GM21423 (cell line): ENCODE measurements at regions not wholly inside any gene's neighbourhood (a gene's known extent, or its start where the extent isn't known, plus 50 kb on each side); places are given as distances from the start of the nearest gene placed in this dataset.

Experiments
- ATAC-seq: cut with Tn5 transposase; IDR thresholded peaks from one replicate; pipeline ENCODE4 v1.9.1; 2021; ENCODE audit warnings: mild to moderate bottlenecking, moderate library complexity; ENCODE audit not compliant: unreplicated experiment

DNA sequence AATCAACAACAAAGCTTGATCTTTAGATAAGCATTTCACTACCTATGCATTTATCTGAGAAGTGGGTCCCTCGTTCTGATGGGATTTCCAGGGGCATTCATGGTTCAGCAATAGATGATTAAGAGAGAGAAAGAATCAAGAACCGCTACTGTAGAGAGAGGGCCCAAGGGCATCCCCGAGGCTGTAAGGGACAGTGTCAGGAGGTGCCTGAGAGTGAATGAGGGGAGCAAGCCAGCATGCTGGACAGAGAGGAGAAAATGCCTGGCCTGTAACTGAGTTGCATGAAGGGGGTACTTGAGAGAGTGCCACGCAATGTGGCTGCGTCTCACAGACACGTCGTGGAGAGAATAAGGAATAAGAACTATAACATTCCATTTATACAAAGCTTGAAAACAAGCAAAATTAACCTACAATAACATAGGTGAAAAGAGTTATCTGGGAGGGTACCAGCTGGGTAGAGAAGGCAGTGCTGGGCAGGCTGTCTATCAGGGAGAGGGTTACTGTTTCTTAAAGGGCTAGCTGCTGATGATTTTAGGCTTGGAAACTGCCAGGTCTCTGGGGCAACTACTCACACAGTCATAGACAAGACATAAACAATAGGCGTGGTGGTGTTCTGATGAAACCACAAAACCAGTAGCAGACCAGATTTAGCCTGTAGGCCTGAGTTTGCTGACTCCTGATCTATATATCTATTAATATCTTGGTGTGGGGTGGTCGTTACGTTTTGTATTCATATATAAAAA lies 374.6 kb upstream of the CFAP20DC start:
- no peak for ATAC-seq

DNA sequence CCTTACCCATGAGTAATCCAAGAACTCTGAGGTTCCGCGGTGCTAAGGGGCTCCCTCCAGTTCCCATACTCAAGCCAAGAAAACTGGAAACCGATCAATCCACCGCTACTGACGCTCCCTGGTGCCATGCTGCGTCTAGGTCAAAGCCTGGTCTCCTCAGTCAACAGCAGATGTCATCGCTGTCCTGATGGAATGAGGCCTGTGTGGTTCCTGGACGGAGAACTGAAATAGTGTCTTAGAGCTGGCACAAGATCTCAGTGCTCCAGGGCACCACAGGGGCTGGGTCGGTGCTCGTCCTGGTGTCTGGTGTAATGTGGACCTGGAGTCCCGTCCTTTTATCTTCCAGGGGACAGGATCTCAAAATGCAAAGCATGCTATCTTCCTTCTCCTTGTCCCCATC lies 373.9 kb upstream of the CFAP20DC start:
- ATAC-seq = no peak

DNA sequence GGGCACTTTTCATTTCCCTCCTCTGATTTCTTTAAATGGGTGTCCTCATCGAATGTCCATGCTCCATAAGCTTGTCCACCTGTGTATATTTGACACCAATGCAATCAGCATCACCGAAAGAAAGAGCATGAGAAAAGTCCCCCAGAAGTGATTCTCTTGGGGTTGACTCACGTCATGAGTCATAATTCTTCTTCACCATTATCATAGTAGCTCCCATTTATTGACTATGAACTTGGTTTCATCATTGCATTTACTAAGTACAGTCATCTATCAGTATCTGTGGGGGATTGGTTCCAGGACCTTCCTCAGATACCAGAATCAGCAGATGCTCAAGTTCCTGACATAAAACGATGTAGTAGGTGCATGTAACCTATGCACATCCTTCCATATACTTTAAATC lies 372.5 kb upstream of the CFAP20DC start:
- no peak for ATAC-seq

DNA sequence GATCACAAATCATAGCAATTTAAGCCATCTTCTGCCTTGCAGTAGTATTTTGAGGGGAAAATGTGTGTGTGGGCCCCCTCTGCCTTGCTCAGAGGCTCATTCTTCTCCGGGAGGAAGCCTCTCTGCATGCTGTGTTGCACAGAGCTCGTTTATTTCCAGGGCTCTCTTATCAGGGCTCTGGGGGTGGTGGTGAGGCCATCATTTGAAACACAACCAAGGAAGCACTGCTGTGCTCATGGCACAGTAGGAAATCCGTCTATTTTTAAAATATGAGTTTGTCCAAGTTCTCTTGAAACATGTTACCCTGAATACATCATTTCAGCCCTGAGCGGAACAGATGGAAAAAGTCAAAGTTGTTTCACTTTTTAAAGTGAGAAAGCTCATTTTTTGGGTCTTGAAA lies 369.0 kb upstream of the CFAP20DC start:
- no peak for ATAC-seq

DNA sequence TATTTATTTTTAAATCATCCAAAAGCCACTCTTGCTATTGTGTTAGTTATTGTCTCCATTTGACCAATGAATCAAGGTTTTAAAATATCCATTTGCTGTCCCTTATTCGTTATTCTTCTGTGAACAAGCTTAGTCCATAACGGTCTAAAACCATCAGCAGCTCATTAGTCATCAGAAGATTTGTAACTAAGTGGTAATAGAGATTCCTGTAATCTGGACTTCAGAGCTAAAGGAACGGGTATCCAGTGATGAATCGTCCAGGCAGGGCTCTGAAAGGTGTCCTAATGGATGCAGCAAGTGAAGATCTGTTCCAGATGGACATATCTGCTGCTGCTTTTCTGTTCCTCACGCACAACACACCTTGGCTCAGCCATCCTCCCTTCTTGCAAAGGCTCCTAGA lies 362.7 kb upstream of the CFAP20DC start:
- no peak for ATAC-seq

DNA sequence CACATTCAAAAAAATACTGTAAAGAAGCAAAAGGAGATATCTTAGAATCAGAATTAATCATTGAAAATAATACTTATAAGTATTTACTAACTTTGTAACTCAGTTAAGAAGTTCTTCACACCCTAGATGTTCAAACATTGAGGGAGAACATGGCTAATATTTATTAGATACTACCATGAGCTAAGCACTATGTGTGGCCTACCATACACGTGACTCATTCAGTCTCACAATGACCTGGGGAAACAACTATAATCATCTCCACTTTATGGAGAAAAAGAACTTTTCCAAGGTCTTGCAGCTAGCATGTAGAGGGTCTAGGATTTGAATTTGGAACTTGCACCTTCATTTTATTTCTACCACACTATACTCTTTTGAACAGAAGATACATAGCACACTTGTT lies 361.9 kb upstream of the CFAP20DC start:
- ATAC-seq = no peak

DNA sequence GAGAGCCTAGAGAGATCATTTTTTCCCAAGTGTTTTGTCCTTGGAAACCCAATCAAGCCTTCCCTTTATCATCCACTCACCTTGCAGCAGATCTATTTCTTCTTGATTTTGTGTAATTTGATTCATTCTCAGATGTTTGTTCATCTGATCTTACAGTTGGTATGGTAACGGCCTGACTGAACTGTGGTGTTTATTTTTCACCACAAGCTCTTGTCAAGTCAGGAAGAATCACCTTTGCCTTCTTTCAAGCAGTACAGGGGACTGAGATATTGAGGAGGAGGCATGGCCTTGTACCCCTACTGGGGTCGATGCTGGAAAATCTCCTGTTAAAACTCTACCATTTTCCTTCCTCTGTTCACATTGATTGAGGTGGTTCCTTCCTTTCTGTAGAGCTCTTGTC lies 361.4 kb upstream of the CFAP20DC start:
- no peak for ATAC-seq

DNA sequence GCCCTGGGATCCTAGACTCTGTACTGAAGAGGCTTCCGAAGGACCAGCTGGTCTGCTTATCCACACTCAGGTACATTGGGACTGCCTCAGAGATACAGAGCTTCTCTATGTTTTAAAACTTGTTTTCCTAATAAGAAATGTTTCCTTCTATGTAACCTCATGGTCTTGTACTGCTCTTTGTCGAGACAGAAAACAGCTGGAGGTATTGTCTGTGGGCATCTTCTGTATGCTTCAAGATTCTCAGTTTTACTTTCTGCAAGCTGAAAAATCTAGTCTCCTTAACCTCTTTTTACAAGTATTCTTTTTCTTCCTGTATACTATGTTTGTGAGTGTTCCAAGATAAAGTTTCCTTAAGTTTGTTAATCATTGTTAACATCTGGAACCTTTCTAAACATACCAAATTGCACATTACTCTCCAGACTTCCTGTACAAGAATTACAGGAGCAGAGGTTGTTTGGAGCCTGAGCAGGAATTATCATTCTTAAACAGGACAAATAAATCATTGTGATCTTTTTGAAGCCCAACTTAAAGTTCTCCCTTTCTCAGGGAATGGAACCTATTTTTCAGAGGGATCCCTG lies 358.3 kb upstream of the CFAP20DC start:
- ATAC-seq = peak; percentile 59

DNA sequence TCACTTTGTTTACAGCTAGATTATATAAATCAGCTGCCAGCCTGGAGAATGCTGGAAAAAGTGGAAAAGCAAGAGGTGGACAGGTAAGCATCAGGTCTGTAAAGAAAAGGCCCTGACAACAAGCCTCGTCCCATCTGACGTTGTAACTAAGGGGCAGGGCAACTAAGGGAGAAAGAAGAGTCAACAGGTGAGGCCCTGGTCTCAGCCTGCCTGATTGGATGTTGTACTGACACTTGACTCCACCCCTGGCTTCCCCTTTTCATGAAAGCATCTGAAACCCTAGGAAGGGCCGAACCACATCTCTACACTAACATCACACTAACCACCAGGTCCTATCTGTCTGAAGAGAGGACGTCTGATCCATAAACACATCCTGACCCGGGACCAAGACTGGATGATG lies 357.6 kb upstream of the CFAP20DC start:
- no peak for ATAC-seq

DNA sequence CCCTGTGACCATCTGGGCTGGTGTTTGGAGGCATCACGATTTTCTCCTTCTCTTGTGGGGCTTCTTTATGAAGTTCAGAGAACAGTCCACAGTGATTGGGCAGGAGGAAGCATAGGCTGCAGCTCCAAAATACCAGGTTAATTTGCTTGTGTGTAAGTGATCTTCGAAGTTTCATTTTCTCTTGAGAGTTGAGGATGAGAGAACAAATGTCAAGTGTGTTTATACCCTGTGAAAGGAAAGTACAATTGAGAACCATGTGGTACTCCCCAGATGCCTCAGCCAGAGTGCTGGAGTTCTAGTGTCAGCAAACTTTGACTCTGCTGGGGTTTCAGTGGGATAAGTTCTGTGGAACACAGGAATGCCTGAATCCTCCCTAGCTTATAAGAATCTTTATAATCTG lies 357.1 kb upstream of the CFAP20DC start:
- peak; percentile 82 for ATAC-seq

DNA sequence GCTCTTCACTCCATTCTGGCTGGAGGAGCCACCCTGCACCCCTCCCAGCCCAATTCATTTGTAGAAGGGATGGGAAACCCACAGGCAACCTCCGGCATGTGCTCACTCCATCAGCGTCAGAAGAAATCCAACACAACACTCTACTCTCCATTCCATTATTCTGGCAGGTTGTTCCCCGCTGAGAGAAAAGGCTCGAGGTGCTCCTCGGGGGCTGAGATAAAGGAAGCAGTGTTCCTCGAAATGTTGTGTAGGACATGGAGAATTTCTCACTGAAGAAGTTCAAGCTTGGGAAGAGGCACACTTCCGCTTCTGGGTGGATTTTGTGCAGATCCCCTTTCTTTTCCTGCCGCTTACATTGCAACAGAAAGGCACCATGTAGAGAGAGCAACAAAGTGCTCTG lies 355.0 kb upstream of the CFAP20DC start:
- no peak for ATAC-seq

DNA sequence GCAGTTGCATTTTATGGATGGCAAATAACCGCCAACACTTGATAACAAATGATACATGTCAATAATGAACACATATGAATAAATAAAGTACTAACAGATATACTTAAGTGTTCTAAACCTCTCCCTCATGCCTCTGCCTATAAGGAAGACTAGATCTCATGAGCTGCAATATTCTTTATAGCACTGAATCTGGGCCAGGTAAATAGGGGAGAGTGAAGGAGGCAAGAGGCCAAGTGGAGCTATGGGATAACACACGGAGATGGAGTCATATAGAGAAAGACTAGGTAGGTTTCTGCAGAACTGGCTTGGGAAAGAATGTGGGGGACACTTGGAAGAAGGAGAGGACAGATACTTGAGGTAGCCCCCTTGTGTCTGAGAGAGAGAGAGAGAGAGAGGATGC lies 354.2 kb upstream of the CFAP20DC start:
- no peak for ATAC-seq

DNA sequence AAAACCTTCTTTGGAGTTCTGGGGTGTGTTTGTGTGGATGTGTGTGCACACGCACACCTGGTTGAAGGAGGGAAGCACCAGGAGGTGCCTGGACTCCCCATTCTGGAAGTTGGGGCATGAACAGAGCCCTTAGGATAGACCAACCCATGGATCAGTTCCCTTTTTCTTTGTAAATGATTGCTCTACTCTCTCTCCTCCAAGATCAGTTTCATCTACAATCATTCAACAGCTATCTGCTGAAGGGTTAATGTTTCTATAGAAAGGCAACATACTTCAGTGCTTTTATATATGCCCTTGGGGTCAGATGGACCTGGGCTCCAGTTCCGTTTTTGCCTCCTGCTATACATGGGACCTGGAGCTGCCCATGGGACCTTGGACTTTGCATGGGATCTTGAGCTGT lies 352.1 kb upstream of the CFAP20DC start:
- peak; percentile 81 for ATAC-seq

DNA sequence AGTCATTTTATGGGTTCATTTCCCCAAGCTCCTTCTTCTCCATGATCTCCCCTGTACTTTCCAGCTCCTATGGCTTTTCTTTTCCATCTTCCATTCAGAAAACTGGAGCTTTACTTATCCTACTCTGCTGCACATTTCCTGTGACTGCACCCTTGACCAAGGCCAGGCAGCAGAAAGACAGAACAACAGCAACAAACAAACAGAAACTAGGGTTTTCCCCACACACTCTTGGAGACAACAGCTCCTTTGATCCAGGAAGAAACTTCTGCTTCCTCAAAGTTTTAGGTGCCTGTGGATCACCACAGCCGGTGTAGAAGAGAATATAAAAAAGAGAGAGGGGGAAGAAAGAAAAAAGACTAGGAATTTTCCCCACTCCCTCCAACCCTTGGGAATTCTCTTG lies 342.3 kb upstream of the CFAP20DC start:
- no peak for ATAC-seq

DNA sequence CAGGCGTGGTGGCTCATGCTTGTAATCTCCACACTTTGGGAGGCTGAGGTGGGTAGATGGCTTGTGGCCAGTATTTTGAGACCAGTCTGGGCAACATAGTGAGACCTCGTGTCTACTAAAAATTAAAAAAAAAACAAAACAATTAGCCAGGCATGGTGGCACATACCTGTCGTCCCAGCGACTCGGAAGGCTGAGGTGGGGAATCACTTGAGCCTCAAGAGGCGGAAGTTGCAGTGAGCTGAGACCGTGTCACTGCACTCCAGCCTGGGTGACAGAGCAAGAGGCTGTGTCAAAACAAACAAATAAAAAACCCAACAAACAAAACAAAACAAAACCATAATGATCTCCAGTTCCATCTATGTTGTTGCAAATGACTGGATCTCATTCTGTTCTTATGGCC lies 341.3 kb upstream of the CFAP20DC start:
- ATAC-seq = no peak

DNA sequence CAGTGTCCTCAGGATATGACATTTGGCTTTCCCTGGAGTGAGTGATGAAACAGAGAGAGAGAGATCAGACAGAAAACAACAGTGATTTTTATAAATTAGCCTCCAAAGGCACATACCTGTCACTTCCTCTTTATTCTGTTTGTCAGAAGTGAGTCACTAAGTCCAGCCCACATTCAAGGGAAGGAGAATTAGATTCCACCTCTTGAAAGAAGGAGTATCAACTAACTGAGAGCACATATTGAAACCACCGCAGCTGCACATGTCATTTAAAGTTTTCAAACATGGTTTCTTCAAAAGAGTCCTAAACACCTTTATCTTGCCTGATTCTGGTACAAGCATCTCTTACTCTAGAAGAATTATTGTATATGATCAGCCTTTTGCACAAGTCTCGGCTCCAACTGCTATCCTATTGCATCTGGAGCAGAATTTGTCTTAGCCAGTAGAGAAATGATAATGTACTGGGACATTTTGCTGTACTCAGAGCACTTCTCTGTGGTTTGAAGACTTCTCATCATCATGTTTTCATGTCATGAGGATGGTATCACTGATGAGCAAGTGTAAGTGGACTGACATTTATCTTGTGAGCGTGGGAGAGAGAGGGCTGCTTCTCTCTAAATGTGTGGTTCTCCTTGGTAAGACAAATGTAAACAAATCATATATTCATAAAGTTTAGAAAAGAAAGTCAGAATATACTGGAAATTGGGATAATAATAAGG lies 338.9 kb upstream of the CFAP20DC start:
- no peak for ATAC-seq

DNA sequence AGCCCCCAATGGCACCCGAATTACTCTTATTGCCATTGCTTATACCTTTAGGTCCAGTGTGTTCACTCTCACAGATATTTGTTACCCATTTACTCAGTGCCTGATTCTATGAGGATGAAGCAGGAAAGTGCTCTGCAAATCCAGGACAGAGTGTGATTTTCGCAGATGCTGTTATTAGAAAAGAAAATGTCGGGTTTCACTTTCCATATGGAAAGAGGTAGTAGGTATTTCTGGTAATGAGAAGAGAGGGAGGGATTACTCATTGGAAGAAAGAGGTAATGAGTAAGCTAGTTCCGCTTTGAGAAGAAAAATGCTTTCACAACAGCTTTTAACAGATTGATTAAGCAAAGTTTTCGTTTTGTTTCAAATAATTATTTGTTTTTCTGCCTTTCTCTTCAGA lies 336.3 kb upstream of the CFAP20DC start:
- peak; percentile 84 for ATAC-seq

DNA sequence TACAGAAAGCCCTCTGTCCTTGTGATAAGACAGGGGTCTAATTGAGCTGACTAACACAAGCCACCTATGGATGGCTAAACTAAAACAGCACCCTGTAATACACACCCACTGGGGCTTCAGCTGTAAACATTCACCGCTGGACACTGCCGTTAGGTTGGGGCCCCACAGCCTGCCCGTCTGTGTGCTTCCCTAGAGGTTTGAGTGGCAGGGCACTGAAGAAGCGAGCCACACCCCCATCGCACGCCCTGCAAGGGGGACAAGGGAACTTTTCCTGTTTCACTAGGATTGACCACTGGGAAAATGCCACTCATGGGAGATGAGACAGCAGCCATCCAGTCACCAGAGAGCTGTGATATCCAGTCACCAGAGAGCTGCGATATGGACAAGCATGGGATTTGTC lies 335.7 kb upstream of the CFAP20DC start:
- ATAC-seq = no peak

DNA sequence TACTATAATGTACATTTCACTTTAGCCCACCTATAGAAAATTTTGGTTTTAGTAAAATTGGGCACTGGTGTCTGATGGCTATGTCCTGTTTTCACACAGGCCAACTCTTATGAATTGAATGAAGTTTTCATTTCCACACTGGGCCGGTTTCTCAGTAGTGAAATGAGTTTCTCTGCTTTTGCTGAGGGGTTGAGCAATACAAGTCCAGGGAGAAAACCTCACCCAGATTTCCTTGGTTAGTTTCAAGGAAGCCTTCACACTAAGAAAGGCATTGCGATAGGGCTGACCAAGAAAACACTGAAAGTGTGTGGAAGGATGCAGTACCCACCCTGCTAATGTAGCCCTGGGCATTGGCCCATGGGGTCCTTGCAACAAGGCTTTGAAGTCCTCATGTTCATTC lies 331.5 kb upstream of the CFAP20DC start:
- peak; percentile 58 for ATAC-seq

DNA sequence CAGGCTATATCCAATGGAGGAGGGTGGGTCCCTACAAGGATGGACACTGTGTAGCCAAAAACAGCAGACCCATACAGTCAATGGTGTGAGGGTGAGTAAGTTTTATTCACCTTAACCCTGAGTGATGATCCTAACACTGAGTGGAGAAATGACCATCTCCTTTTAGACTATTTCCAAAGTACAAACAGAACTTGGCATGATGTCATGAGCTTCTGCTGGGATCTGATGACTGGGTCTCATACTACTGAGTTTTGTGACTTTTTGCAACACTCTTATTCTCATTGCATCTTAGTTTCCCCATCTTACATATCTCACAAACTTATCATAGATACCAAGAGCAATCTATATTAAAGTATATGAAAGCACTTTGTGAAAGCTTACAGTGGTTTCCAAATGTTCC lies 330.3 kb upstream of the CFAP20DC start:
- no peak for ATAC-seq

DNA sequence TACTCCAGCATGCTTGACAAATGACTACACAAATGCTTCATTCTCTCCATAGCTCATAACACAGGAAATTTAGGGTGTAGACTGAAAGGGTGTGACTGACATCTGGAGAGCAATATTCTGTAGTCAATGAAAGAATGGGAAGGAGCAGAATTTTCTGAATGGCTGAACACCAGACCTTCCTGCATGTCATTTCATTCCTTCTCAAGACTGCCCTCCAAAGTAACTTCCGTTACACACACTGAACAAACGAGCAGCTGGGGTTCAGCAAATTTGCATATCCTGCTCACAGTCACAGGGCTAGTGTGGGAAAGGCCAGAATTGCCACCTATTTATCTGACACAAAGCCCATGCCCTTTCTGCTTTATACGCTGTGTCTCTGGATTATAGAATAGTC lies 325.0 kb upstream of the CFAP20DC start:
- ATAC-seq = peak; percentile 100

DNA sequence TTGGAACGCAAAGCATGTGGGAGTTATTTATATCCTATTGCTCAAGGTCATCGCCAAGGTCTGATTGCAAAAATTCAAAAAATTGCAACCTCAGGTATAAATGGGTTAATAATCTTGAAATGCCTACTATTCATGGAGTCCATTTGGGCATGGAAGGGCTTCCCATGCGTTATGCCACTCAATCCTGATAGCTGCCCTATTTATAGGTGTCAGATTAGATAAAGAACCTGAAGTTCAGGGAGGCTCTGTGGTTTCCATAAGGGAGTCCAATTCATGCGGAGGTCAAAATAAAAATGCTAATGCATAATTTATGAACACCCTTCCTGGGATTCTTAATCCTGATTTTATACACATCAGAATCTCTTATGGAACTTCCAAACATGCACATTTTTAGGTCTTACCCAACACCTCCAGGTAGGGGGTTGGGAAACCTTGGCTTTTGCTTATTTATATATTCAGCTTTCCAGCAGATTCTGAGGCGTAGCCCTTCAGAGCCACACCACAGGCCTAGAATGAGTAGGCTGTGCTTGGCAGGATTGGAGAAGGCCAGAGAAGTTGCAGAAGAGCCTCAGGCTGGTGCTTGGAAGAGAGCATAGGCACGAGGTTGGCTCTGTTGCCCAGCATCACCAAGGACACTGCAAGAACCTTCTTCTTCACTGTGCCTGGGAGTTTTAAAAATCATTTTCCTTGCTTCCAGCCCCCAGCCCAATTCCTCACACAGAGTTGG lies 324.4 kb upstream of the CFAP20DC start:
- ATAC-seq = no peak
